ENCODE measurements at regions not wholly inside any gene's neighbourhood (a gene's known extent, or its start where the extent isn't known, plus 50 kb on each side); places are given as distances from the start of the nearest gene placed in this dataset.

GRCh38 chr4:136838607-136839006 lies 693.7 kb downstream of the PCDH18 start:
- TF ChIP-seq EZH2phosphoT487 (IDR thresholded peaks at IDR 0.05; ENCODE audit: borderline replicate concordance, low read length), result no peak
- TF ChIP-seq, protein P1, sequence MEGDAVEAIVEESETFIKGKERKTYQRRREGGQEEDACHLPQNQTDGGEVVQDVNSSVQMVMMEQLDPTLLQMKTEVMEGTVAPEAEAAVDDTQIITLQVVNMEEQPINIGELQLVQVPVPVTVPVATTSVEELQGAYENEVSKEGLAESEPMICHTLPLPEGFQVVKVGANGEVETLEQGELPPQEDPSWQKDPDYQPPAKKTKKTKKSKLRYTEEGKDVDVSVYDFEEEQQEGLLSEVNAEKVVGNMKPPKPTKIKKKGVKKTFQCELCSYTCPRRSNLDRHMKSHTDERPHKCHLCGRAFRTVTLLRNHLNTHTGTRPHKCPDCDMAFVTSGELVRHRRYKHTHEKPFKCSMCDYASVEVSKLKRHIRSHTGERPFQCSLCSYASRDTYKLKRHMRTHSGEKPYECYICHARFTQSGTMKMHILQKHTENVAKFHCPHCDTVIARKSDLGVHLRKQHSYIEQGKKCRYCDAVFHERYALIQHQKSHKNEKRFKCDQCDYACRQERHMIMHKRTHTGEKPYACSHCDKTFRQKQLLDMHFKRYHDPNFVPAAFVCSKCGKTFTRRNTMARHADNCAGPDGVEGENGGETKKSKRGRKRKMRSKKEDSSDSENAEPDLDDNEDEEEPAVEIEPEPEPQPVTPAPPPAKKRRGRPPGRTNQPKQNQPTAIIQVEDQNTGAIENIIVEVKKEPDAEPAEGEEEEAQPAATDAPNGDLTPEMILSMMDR (IDR thresholded peaks at IDR 0.05; ENCODE audit: low read depth, low read length, poor library complexity, severe bottlenecking), result no peak
